ENCODE measurements at regions not wholly inside any gene's neighbourhood (a gene's known extent, or its start where the extent isn't known, plus 50 kb on each side); places are given as distances from the start of the nearest gene placed in this dataset.
"Not testable (repeated sequence)": the region's sequence is repeated elsewhere in the genome, so short reads cannot be mapped to it uniquely, and the experiment has no call there.

- DNase-seq: no peak
Observed at GRCh38 chr2:42987112-42987922, 194.9 kb upstream of the HAAO start.

- DNase-seq: no peak
Observed at GRCh38 chr2:42984617-42985016, 192.2 kb upstream of the HAAO start.

GRCh38 chr2:42984081-42984480 lies 191.7 kb upstream of the HAAO start:
- no peak for DNase-seq

DNA sequence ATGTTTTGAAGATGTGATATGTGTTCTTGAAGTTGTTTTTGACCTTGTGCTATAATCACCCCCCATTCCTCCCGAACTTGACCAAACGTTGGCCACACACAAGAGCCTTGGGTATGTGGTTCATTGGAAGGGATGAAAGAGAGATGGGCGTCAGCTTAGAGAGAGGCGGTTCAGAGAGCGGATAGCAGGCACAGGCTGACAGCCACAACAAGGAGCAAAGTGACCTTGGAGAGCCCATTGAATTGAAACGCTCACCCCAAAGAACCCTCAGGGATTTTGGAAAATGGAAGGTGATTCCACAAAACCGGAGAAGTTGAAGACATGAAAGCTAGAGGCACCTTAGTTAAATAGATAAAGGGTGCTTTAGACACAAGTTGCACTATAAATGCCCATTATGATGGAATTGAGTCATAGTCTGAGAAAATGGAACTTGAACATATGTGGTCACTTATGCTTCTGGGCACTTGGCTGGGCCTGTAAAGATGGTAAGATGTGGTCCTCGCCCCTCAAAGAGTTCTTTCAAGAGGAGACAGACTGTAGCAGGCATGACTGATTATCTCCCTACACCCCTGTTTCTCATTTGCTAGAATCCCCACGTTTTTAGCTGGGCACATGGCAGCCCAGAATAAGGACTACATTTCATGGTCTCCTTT lies 188.5 kb upstream of the HAAO start:
- no peak for DNase-seq

- DNase-seq: no peak
Observed at GRCh38 chr2:42979870-42980763, 187.7 kb upstream of the HAAO start.

- no peak for DNase-seq
Observed at GRCh38 chr2:42979416-42979869, 187.1 kb upstream of the HAAO start.

DNA sequence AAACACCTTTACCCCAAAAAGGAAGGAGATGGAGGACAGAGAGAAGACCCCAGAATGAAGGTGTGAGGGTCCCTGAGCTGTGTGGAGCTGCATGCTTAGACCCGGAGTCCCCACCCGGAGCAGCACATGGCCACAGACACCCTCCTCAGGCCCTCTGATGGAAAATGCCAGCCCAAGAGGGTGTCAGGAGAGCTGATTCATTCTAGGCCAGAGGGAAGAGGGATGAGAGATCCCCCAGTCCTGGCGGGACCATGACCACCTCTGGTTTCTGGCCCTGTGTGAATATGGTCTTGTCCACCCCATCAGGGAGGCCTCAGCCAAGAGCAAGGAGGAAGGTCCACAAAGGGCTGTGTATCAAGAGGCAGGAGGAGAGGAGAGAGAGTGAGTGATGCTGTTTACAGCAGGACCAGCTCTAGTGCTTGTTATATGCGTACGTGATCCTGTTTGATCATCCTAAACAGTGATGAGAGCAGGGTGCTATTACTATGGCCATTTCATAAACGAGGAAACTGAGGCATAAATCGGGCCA lies 186.6 kb upstream of the HAAO start:
- DNase-seq: no peak

DNA sequence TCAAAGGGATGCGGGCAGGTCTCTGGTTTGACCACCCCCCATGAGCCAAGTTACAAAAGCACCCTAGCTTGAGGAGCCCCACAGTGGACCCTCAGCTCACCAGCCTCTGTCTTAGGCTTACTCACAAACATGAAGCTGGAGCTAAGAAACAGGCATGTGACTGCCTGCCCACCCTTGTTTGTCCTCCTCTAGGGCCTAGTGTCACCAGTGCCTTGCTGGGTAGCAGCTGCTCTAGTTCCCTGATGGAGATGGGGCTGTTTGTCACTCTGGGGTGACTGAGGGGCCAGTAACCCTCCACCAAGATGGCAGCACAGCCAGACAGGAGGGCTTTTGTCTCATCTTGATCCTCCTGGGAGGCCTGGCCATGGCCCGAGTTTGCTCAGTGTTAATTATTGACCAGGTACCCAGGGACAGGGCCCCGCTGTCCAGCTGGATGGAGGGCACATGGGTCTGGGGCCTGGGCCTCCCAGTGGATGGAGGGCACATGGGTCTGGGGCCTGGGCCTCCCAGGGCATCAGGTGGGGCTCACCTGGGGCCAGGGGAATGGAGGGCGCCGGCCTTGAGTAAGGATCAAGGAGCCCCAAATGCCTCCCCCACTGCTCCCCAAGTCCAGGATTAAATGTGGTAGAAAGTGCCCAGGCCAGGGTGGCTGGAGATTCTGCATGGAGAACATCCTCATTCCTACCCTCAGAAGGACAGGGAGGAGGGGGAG lies 185.9 kb upstream of the HAAO start:
- DNase-seq: no peak

GRCh38 chr2:42977270-42978174 lies 185.1 kb upstream of the HAAO start:
- no peak for DNase-seq

GRCh38 chr2:42976351-42976750 lies 184.0 kb upstream of the HAAO start:
- no peak for DNase-seq

GRCh38 chr2:42974721-42975717 lies 182.6 kb upstream of the HAAO start:
- no peak for DNase-seq

GRCh38 chr2:42974169-42974720 lies 181.9 kb upstream of the HAAO start:
- no peak for DNase-seq

- no peak for DNase-seq
Observed at GRCh38 chr2:42973726-42974125, 181.3 kb upstream of the HAAO start.

GRCh38 chr2:42972933-42973516 lies 180.6 kb upstream of the HAAO start:
- not testable (repeated sequence) for DNase-seq

GRCh38 chr2:42971947-42972736 lies 179.8 kb upstream of the HAAO start:
- no peak for DNase-seq

GRCh38 chr2:42971381-42971780 lies 179.0 kb upstream of the HAAO start:
- DNase-seq: no peak

DNA sequence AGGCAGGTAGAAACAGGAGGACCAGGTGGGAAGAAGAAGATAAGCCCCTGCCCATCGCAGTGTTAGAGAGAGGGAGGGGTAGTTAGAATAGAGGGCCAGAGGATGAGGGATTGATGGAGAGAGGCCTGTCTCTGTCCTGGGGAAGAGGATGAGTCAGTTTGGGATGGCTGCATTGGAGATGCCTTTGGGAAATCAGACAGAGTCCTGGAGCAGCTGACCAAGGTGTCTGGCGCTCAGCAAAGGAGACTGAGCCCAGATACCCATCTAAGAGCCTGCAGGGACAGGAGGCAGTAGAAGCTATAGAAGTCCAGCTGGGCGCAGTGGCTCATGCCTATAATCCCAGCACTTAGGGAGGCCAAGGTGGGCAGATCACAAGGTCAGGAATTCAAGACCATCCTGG lies 177.8 kb upstream of the HAAO start:
- DNase-seq: no peak
